ENCODE measurements at regions not wholly inside any gene's neighbourhood (a gene's known extent, or its start where the extent isn't known, plus 50 kb on each side); places are given as distances from the start of the nearest gene placed in this dataset.

GRCh38 chr6:68032217-68032616, 602.9 kb upstream of the ADGRB3 start:
- TF ChIP-seq EZH2 (IDR thresholded peaks at IDR 0.05; ENCODE audit: low read depth) = no peak
- no peak for TF ChIP-seq CTCF (conservative IDR thresholded peaks at IDR 0.05)

Measured in PC-9 (cell line).